ENCODE measurements at regions not wholly inside any gene's neighbourhood (a gene's known extent, or its start where the extent isn't known, plus 50 kb on each side); places are given as distances from the start of the nearest gene placed in this dataset.
"Not testable (repeated sequence)": the region's sequence is repeated elsewhere in the genome, so short reads cannot be mapped to it uniquely, and the experiment has no call there.

- DNase-seq (ENCODE audit: low spot score): no peak
These were observed 51.8 kb upstream of the AGR3 start for GRCh38 chr7:16933296-16934279.

- DNase-seq (ENCODE audit: low spot score): no peak
These were observed 53.0 kb upstream of the AGR3 start for GRCh38 chr7:16934722-16935340.

- no peak for DNase-seq (ENCODE audit: low spot score)
These were observed 53.6 kb upstream of the AGR3 start for GRCh38 chr7:16935341-16935735.

GRCh38 chr7:16936626-16937422, 55.0 kb upstream of the AGR3 start:
- no peak for DNase-seq (ENCODE audit: low spot score)

- DNase-seq (ENCODE audit: low spot score): no peak
These were observed 57.4 kb upstream of the AGR3 start for GRCh38 chr7:16939161-16939560.

GRCh38 chr7:16940776-16941175, 59.0 kb upstream of the AGR3 start:
- no peak for DNase-seq (ENCODE audit: low spot score)

- no peak for DNase-seq (ENCODE audit: low spot score)
These were observed 61.2 kb upstream of the AGR3 start for GRCh38 chr7:16942929-16943509.

GRCh38 chr7:16944936-16945335, 63.2 kb upstream of the AGR3 start:
- DNase-seq (ENCODE audit: low spot score): no peak

GRCh38 chr7:16945372-16945771, 63.6 kb upstream of the AGR3 start:
- no peak for DNase-seq (ENCODE audit: low spot score)

GRCh38 chr7:16948110-16948509, 66.3 kb upstream of the AGR3 start:
- not testable (repeated sequence) for DNase-seq (ENCODE audit: low spot score)

- no peak for DNase-seq (ENCODE audit: low spot score)
These were observed 69.8 kb upstream of the AGR3 start for GRCh38 chr7:16951483-16952080.

GRCh38 chr7:16954321-16954720, 72.5 kb upstream of the AGR3 start:
- DNase-seq (ENCODE audit: low spot score): no peak

- no peak for DNase-seq (ENCODE audit: low spot score)
These were observed 76.9 kb upstream of the AGR3 start for GRCh38 chr7:16958724-16959123.

- no peak for DNase-seq (ENCODE audit: low spot score)
These were observed 78.7 kb upstream of the AGR3 start for GRCh38 chr7:16960337-16960965.

- DNase-seq (ENCODE audit: low spot score): peak; percentile 12
These were observed 79.9 kb upstream of the AGR3 start for GRCh38 chr7:16961641-16962040.

- no peak for DNase-seq (ENCODE audit: low spot score)
These were observed 81.3 kb upstream of the AGR3 start for GRCh38 chr7:16963044-16963443.

- DNase-seq (ENCODE audit: low spot score): not testable (repeated sequence)
These were observed 83.9 kb upstream of the AGR3 start for GRCh38 chr7:16965697-16966096.

GRCh38 chr7:16967300-16967811, 85.6 kb upstream of the AGR3 start:
- DNase-seq (ENCODE audit: low spot score): peak; percentile 37

- no peak for DNase-seq (ENCODE audit: low spot score)
These were observed 89.1 kb upstream of the AGR3 start for GRCh38 chr7:16970732-16971482.

GRCh38 chr7:16975712-16976111, 93.9 kb upstream of the AGR3 start:
- DNase-seq (ENCODE audit: low spot score): no peak

Measured in hepatic stellate cell (primary cell).